ENCODE measurements at regions not wholly inside any gene's neighbourhood (a gene's known extent, or its start where the extent isn't known, plus 50 kb on each side); places are given as distances from the start of the nearest gene placed in this dataset.
"Not testable (repeated sequence)": the region's sequence is repeated elsewhere in the genome, so short reads cannot be mapped to it uniquely, and the experiment has no call there.

- DNase-seq (ENCODE audit: low read depth in 4 of 4, low spot score in 1 of 4) = no peak
These were observed 486.0 kb downstream of the REEP3 start for GRCh38 chr10:64007157-64007556.

DNA sequence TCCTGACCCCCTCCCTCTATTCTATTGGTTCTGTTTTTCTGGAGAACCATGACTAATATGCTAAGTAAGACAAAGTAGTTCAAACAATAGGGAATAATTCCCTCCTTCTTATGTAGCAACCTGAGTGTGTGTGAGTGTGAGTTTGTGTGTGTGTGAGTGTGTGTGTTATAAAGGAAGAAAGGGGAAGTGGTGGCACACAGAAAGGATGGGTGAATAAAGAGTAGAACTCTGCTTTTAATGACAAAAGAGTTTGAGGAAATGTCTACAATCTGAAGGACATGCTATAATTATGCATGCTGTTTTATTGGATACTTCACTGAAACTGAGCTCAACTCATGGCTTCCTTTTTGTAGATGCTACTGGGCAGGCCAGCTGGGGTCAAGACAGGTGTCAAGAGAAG is 489.5 kb downstream of the REEP3 start:
- DNase-seq (ENCODE audit: low read depth in 4 of 4, low spot score in 1 of 4) = no peak

GRCh38 chr10:64011912-64012714 is 490.9 kb downstream of the REEP3 start:
- no peak for DNase-seq (ENCODE audit: low read depth in 4 of 4, low spot score in 1 of 4)

DNA sequence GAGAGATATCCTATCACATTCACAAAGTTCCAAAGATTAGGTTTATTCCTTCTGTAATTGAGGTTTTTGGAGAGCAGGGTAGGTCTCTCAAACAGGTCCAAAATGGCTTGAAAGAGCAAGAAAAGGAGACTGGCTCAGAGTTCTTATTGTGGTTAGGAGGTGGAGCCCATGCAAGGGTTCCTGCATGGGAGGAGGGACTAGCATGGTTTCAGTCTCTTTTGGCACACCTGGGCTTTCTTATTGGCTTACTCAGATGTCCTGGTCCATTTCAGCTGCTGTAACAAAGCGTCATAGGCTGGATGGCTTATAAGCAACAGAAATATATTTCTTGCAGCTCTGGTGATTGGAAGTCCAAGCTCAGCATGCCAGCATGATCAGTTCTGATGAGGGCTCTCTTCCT is 493.1 kb downstream of the REEP3 start:
- DNase-seq (ENCODE audit: low read depth in 4 of 4, low spot score in 1 of 4) = no peak

DNA sequence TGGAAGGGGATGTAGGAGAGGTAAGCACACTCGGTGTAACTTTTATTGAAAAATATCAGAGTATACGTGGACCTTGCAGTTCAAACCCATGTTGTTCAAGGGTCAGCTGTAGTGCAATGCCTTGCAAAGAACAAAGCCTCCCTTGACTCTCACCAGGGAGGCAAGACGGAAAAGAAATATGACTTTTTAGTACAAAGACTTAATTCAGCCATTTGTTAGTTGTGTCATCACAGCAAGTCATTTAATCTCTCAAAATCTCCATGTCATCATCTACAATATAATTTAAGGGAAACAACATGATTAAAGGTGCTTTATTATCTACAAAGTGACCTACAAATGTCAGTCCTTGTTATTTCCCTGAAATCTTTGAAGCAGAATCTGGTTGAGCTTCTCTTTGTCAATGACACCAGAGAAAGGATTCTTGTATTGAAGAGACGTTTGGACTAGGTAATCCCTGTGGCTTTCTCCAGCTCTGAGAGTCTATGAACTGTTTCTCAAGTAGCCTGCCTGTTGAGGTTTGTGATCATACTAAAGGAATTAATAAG is 502.8 kb downstream of the REEP3 start:
- no peak for DNase-seq (ENCODE audit: low read depth in 4 of 4, low spot score in 1 of 4)

DNA sequence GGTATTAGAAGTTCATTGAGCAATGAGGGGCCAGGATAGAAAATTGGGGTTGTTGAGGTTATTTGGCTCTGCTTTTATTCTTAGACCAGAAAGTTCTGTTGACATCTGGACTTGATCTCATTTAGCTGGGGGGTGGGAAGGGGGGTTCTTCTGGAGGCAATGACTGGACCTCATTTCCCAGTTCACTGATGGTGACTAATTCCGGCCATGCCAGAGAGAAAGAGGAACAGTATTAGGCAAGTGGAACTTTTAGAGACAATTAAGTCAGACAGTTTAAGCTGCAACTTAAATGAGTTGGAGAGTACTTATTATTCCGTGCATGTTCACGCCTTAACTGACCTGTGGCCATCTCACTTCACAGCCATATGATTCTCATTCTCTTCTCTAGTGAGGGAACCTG is 512.5 kb downstream of the REEP3 start:
- no peak for DNase-seq (ENCODE audit: low read depth in 4 of 4, low spot score in 1 of 4)

- DNase-seq (ENCODE audit: low read depth in 4 of 4, low spot score in 1 of 4) = no peak
These were observed 515.2 kb downstream of the REEP3 start for GRCh38 chr10:64036321-64036930.

DNA sequence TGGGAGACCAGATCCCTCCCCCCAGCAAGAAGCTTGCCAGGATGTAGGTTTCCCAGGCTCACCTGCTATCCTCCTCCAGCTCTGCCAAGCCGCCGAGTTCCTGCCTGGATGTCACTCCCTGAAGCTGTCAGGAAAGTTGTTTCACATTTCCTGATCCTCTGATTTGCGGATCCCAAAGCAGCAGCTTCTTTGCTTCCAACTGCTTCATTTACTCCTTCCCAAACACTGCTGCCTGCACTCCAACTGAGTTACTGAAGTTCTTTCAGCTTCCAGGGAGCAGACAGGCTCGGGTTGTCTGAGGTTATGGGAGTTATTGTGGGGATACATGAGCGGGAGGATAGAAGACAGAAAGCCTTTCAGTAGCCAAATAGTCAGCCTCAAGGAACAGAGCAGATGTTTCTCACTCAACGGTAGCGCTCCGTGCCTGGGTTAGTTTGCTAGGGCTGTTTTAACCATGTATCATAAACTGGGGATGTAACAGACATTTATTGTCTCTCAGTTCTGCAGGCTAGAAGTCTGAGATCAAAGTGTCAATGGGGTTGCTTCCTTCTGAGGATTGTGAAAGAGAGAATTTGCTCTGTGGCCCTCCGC is 516.0 kb downstream of the REEP3 start:
- DNase-seq (ENCODE audit: low read depth in 4 of 4, low spot score in 1 of 4) = no peak

- no peak for DNase-seq (ENCODE audit: low read depth in 4 of 4, low spot score in 1 of 4)
These were observed 516.9 kb downstream of the REEP3 start for GRCh38 chr10:64038107-64038506.

DNA sequence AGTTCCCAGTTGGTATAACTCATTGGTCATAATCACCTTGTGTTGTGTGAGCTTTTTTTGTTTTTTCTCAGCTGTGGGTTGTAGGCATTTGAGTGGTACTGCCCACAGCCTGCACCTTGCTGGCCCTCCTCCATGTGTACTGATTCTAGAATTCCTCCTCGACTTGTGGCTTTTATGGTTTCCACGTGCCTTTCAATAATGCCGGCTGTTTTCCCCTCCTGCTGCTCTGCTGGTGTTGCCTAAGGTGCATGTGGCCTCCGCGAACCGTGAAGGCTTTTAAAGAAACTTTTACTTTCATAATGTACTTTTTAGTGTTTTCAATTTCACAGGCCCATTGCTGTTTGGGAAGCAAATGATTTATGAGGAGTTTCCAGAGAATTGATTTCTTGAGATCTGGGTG is 518.0 kb downstream of the REEP3 start:
- DNase-seq (ENCODE audit: low read depth in 4 of 4, low spot score in 1 of 4) = no peak

- no peak for DNase-seq (ENCODE audit: low read depth in 4 of 4, low spot score in 1 of 4)
These were observed 519.6 kb downstream of the REEP3 start for GRCh38 chr10:64040781-64041180.

- peak; percentile 56 to 65 (median 64) for DNase-seq (ENCODE audit: low read depth in 4 of 4, low spot score in 1 of 4)
These were observed 520.2 kb downstream of the REEP3 start for GRCh38 chr10:64041185-64041988.

- no peak for DNase-seq (ENCODE audit: low read depth in 4 of 4, low spot score in 1 of 4)
These were observed 520.8 kb downstream of the REEP3 start for GRCh38 chr10:64041989-64042490.

- DNase-seq (ENCODE audit: low read depth in 4 of 4, low spot score in 1 of 4) = no peak
These were observed 522.9 kb downstream of the REEP3 start for GRCh38 chr10:64044098-64044497.

- DNase-seq (ENCODE audit: low read depth in 4 of 4, low spot score in 1 of 4) = not testable (repeated sequence)
These were observed 523.9 kb downstream of the REEP3 start for GRCh38 chr10:64044957-64045632.

- DNase-seq (ENCODE audit: low read depth in 4 of 4, low spot score in 1 of 4) = no peak
These were observed 533.2 kb downstream of the REEP3 start for GRCh38 chr10:64054392-64054791.

DNA sequence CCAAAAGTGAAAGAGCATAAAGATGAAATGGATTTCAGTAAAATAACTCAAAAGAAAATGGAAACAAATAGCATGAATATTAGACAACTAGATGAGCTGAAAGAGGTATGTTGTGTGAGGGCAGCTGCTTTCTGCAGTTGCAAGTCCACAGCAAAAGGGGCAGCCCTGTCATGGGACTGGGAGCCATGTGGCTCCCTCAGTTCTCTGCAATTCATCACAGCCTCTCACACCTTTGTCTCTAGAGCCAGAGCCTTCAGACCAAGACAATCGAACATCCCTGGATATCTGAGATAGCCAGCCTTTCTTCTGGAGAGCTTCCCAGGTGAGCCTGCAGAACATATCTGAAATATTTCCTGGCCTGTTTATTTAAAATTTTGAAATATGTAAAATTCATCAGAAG is 538.7 kb downstream of the REEP3 start:
- no peak for DNase-seq (ENCODE audit: low read depth in 4 of 4, low spot score in 1 of 4)

DNA sequence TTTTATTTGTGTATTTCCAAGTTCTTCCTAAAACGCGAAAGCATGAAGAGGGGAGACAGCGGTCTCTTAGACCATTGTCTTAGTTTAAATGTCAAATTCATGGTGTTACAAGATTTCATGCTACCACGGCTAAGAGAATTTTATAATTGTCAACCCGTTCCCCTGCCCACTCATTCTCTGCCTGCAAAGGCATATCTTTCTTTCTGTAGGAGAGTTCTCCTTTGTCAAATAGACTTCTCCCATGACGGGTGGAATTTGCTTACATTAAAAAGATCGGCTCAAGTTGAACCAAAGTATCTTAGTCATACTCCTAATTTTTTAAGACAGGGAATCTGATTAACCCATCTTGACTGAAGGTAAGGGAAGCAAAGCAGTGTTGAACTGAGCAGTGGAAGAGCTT is 539.2 kb downstream of the REEP3 start:
- DNase-seq (ENCODE audit: low read depth in 4 of 4, low spot score in 1 of 4) = no peak

DNA sequence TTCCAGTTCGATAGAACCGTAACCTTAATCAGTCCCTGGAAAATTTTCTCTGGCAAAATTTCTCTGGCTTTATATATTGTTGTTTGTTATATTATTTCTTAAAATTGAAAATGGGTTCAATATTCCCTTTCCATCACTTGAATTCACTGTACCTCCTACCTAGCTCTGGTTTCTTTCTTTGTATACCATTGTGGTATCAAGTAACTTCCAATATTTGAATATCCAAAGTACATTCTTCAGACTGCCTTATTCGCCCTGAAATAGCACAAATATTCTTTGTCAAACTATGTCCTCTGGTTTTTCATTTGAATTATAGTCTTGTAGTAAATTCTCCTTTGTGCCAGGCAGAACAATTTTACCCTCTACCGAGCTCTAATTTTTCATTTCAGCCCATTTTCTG is 541.6 kb downstream of the REEP3 start:
- no peak for DNase-seq (ENCODE audit: low read depth in 4 of 4, low spot score in 1 of 4)

DNA sequence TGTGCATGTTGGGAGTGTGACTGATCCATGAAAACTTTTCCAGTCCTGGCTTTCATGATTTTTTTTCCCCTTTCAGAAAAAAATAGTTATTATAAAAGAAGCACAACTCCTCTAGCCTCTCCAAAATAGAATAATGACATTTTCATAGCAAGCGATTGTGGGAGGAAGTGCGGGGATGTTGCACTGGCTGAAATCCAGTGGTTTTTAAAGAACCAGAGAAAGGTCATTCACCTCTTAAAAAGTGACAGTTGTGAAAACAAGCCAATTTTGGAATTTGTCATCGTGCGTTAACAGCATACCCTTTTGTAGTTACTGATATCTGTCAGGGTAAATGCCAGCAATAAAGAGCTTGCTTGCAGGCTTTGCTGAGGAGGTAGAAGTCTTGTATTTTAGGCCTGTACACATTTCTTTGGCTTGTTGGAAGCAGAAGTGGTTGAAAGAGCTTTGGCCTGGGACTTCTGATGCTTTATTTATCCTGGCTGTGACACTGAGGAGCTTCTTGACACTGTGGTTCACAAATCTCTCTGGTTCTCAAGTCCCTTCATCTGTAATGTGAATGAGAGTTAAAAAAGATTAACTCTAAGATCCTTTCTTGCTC is 545.9 kb downstream of the REEP3 start:
- DNase-seq (ENCODE audit: low read depth in 4 of 4, low spot score in 1 of 4) = no peak

Measured in stimulated activated CD4-positive, alpha-beta T cell treated with anti-CD3 and anti-CD28 coated beads, Interleukin-1b, Interleukin-23, amount 100 ng/mL, for 24 hours (primary cell).